Loucy (cell line): ENCODE measurements at regions not wholly inside any gene's neighbourhood (a gene's known extent, or its start where the extent isn't known, plus 50 kb on each side); places are given as distances from the start of the nearest gene placed in this dataset.

Experiments used
- H2AFZ ChIP-seq: fragments of 200-600 bp; sonication (generic); 2 replicates; pipeline ENCODE4 v1.6.0; 2016; ENCODE audit warnings: antibody characterized with exemption, mild to moderate bottlenecking, low read length, moderate library complexity
- H3F3A ChIP-seq: fragments of 200-600 bp; 2 replicates; pipeline ENCODE4 v1.6.0; 2016; ENCODE audit warnings: antibody characterized with exemption, low read depth, mild to moderate bottlenecking
- H3K27me3 ChIP-seq: fragments of 200-600 bp; sonication (generic); 2 replicates; pipeline ENCODE4 v1.6.1; 2014; ENCODE audit warnings: low read length, mild to moderate bottlenecking; ENCODE audit not compliant: insufficient read depth, poor library complexity, severe bottlenecking
- H3K36me3 ChIP-seq: fragments of 200-600 bp; sonication (generic); 2 replicates; pipeline ENCODE4 v1.6.1; 2016; ENCODE audit warnings: low read length; ENCODE audit not compliant: insufficient read depth
- H3K4me1 ChIP-seq: fragments of 200-600 bp; sonication (generic); 2 replicates; pipeline ENCODE4 v1.5.1; 2014; ENCODE audit warnings: low read length, mild to moderate bottlenecking; ENCODE audit not compliant: insufficient read depth, poor library complexity, severe bottlenecking
- H3K4me2 ChIP-seq: fragments of 200-600 bp; sonication (generic); 2 replicates; pipeline ENCODE4 v1.6.0; 2014; ENCODE audit warnings: antibody characterized with exemption, low read length, low read depth, mild to moderate bottlenecking; ENCODE audit not compliant: poor library complexity, severe bottlenecking
- H3K4me3 ChIP-seq: fragments of 200-600 bp; sonication (generic); 2 replicates; pipeline ENCODE4 v1.5.1; 2014; ENCODE audit warnings: low read length, mild to moderate bottlenecking, mixed read lengths; ENCODE audit not compliant: poor library complexity, severe bottlenecking
- H3K79me2 ChIP-seq: fragments of 200-600 bp; sonication (generic); 2 replicates; pipeline ENCODE4 v1.6.1; 2014; ENCODE audit warnings: low read length; ENCODE audit not compliant: insufficient read depth
- H3K9ac ChIP-seq: fragments of 200-600 bp; sonication (generic); 2 replicates; pipeline ENCODE4 v1.6.0; 2014; ENCODE audit warnings: mild to moderate bottlenecking, low read depth, low read length, moderate library complexity; ENCODE audit not compliant: poor library complexity, severe bottlenecking
- H3K9me2 ChIP-seq: fragments of 200-600 bp; sonication (generic); replicated peaks from 2 replicates; pipeline ENCODE4 v1.6.1; 2016; ENCODE audit warnings: low read depth, low read length, mixed read lengths
- H3K9me3 ChIP-seq: fragments of 200-600 bp; sonication (generic); 2 replicates; pipeline ENCODE4 v1.6.1; 2014; ENCODE audit warnings: mild to moderate bottlenecking, antibody characterized with exemption, low read length, low read depth; ENCODE audit not compliant: insufficient read depth
- H4K20me1 ChIP-seq: fragments of 200-600 bp; sonication (generic); 2 replicates; pipeline ENCODE4 v1.6.0; 2014; ENCODE audit warnings: antibody characterized with exemption, low read length, mild to moderate bottlenecking; ENCODE audit not compliant: insufficient read depth, poor library complexity, severe bottlenecking
- CTCF ChIP-seq: fragments of 200-600 bp; sonication (generic); conservative IDR thresholded peaks from 2 replicates; pipeline ENCODE4 v1.5.1; 2014; ENCODE audit warnings: mild to moderate bottlenecking, antibody characterized with exemption, low read length
- EZH2phosphoT487 ChIP-seq: fragments of 200-600 bp; IDR thresholded peaks from 2 replicates; pipeline ENCODE4 v1.6.1; 2018; ENCODE audit warnings: antibody characterized with exemption, mild to moderate bottlenecking, moderate library complexity, borderline replicate concordance

DNA sequence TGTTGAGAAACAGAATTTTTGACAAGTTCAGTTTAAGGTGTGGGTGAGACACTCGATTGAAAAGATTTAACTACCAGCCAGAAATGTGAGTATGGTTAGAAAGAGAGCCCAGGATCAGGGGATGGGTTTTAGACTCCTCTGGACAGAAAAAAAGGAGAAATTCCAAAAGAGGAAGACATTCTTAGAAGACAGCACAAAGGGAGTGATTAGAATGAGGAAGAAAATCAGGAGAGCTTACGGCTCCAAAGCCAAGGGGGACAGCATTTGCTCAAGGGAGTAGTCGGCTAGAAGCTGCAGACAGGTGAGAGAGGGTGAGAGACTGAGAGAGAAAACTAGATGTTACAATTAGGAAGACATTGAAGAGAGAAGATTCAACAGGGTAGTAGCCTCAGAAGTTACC lies 166.1 kb downstream of the ADAMTS15 start:
- H3K36me3 ChIP-seq, result no peaks in the 10 kb centered on the region
- H3K9ac ChIP-seq, result no peak overlapping the region
- no peak overlapping the region for H3K4me2 ChIP-seq
- H3K79me2 ChIP-seq, result no peaks in the 10 kb centered on the region
- H3K9me3 ChIP-seq, result no peaks in the 10 kb centered on the region
- TF ChIP-seq CTCF (no peak), EZH2phosphoT487 (no peak)
- no peak overlapping the region for H2AFZ ChIP-seq
- H3K4me1 ChIP-seq, result no peaks in the 10 kb centered on the region
- no peaks in the 10 kb centered on the region for H3F3A ChIP-seq
- no peak overlapping the region for H3K4me3 ChIP-seq
- H3K27me3 ChIP-seq, result no peaks in the 10 kb centered on the region
- H4K20me1 ChIP-seq, result no peaks in the 10 kb centered on the region
- H3K9me2 ChIP-seq, result no peaks in the 10 kb centered on the region

- Histone ChIP-seq H3K4me1 (no peaks in the 10 kb centered on the region), H3K9ac (no peak overlapping the region), H3K9me2 (no peaks in the 10 kb centered on the region), H3K4me3 (no peak overlapping the region), H3K4me2 (no peak overlapping the region), H3F3A (no peaks in the 10 kb centered on the region), H2AFZ (no peak overlapping the region), H3K9me3 (no peaks in the 10 kb centered on the region), H3K79me2 (no peaks in the 10 kb centered on the region), H3K27me3 (no peaks in the 10 kb centered on the region), H3K36me3 (no peaks in the 10 kb centered on the region), H4K20me1 (no peaks in the 10 kb centered on the region)
- TF ChIP-seq EZH2phosphoT487, result no peak
- no peak for TF ChIP-seq CTCF
Observed at GRCh38 chr11:130615561-130615960, 167.1 kb downstream of the ADAMTS15 start.

DNA sequence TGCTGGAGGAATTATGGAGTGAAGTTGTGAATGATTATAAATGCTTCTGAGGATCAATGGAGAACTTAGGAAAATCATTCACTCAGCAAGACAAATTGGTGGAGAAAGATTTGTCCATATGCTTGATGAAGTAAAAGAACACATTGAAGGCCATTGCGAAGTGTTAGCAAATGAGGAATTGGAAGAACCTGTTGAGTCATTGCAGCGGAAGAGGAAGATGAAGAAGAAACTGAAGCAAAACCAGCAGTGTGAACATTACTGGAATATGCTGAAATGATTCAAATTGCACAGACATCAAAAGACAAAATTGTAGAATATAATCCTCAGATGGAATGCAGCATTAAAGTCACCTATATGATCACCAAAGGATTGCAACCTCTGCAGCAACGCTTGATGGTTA lies 168.1 kb downstream of the ADAMTS15 start:
- no peaks in the 10 kb centered on the region for H3K27me3 ChIP-seq
- H3K4me1 ChIP-seq, result no peaks in the 10 kb centered on the region
- H3K9me3 ChIP-seq, result no peaks in the 10 kb centered on the region
- H4K20me1 ChIP-seq, result no peaks in the 10 kb centered on the region
- H3F3A ChIP-seq, result no peaks in the 10 kb centered on the region
- no peak overlapping the region for H3K4me3 ChIP-seq
- H3K79me2 ChIP-seq, result no peaks in the 10 kb centered on the region
- H2AFZ ChIP-seq, result no peak overlapping the region
- TF ChIP-seq CTCF (no peak), EZH2phosphoT487 (no peak)
- H3K36me3 ChIP-seq, result no peaks in the 10 kb centered on the region
- H3K4me2 ChIP-seq, result no peak overlapping the region
- H3K9me2 ChIP-seq, result no peaks in the 10 kb centered on the region
- no peak overlapping the region for H3K9ac ChIP-seq
